GM12891 (cell line): ENCODE measurements at regions not wholly inside any gene's neighbourhood (a gene's known extent, or its start where the extent isn't known, plus 50 kb on each side); places are given as distances from the start of the nearest gene placed in this dataset.

Source experiments
- DNase-seq: peaks from one replicate; pipeline ENCODE4 v3.0.0; 2011; ENCODE audit warnings: low spot score; ENCODE audit not compliant: insufficient read length
- FAIRE-seq: peaks from 2 replicates; lab custom pipeline; 2011; peaks lifted over from hg19 to GRCh38; lab: Jason Lieb, UNC
- PAX5 ChIP-seq: IDR thresholded peaks from 2 replicates; pipeline ENCODE4 v1.6.1; 2011; ENCODE audit warnings: low read length, moderate library complexity, mild to moderate bottlenecking; ENCODE audit not compliant: insufficient read depth, severe bottlenecking
- POLR2A ChIP-seq: IDR thresholded peaks from 2 replicates; pipeline ENCODE4 v1.6.1; 2011; ENCODE audit warnings: low read depth, low read length, control low read depth
- POLR2AphosphoS5 ChIP-seq: IDR thresholded peaks from 2 replicates; pipeline ENCODE4 v1.6.1; 2011; ENCODE audit warnings: low read depth, low read length, control low read depth
- POU2F2 ChIP-seq: IDR thresholded peaks from 2 replicates; pipeline ENCODE4 v1.6.1; 2011; ENCODE audit warnings: low read depth, mild to moderate bottlenecking, control low read depth, low read length, moderate library complexity
- SPI1 ChIP-seq: IDR thresholded peaks from 2 replicates; pipeline ENCODE4 v1.6.1; 2011; ENCODE audit warnings: low read depth, low read length, control low read depth
- TAF1 ChIP-seq: IDR thresholded peaks from 2 replicates; pipeline ENCODE4 v1.6.1; 2011; ENCODE audit warnings: low read depth, low read length, control low read depth

- DNase-seq (no peak), FAIRE-seq (no peak)
- no peak for TF ChIP-seq POU2F2
- TF ChIP-seq POLR2AphosphoS5, result no peak
- TF ChIP-seq TAF1, result no peak
- no peak for TF ChIP-seq POLR2A
- no peak for TF ChIP-seq PAX5
- TF ChIP-seq SPI1, result no peak
Measured at GRCh38 chr5:18900644-18901043, 1087.4 kb downstream of the CDH18 start.

GRCh38 chr5:18920966-18921365 lies 1067.0 kb downstream of the CDH18 start:
- TF ChIP-seq POU2F2, result no peak
- TF ChIP-seq POLR2AphosphoS5, result no peak
- no peak for TF ChIP-seq PAX5
- no peak for DNase-seq
- FAIRE-seq, result no peak

- DNase-seq, result no peak
- FAIRE-seq, result no peak
- no peak for TF ChIP-seq SPI1
- TF ChIP-seq POLR2AphosphoS5, result no peak
- TF ChIP-seq TAF1, result no peak
Measured at GRCh38 chr5:18932081-18932480, 1055.9 kb downstream of the CDH18 start.

- no peak for DNase-seq
- TF ChIP-seq POU2F2, result no peak
- TF ChIP-seq TAF1, result no peak
- no peak for TF ChIP-seq SPI1
- no peak for TF ChIP-seq POLR2A
- TF ChIP-seq PAX5, result no peak
- TF ChIP-seq POLR2AphosphoS5, result no peak
- FAIRE-seq, result no peak
Measured at GRCh38 chr5:18944771-18945170, 1043.2 kb downstream of the CDH18 start.

- no peak for DNase-seq
- FAIRE-seq, result no peak
Measured at GRCh38 chr5:18954239-18954638, 1033.8 kb downstream of the CDH18 start.

GRCh38 chr5:18959535-18959934 lies 1028.5 kb downstream of the CDH18 start:
- DNase-seq (no peak), FAIRE-seq (no peak)
- TF ChIP-seq POLR2A (no peak), POU2F2 (no peak), TAF1 (no peak), SPI1 (no peak), PAX5 (no peak), POLR2AphosphoS5 (no peak)

More at GRCh38 chr5:18954239-18954638, 1033.8 kb downstream of the CDH18 start:
- no peak for TF ChIP-seq POLR2AphosphoS5
- TF ChIP-seq POLR2A, result no peak
- no peak for TF ChIP-seq TAF1
- TF ChIP-seq SPI1, result no peak
- TF ChIP-seq POU2F2, result no peak
- TF ChIP-seq PAX5, result no peak

GRCh38 chr5:18961234-18961633 lies 1026.8 kb downstream of the CDH18 start:
- DNase-seq (no peak), FAIRE-seq (no peak)
- no peak for TF ChIP-seq PAX5
- TF ChIP-seq POLR2A, result no peak
- TF ChIP-seq SPI1, result no peak

- no peak for TF ChIP-seq POU2F2
- no peak for TF ChIP-seq TAF1
- TF ChIP-seq POLR2A, result no peak
- no peak for TF ChIP-seq POLR2AphosphoS5
- no peak for TF ChIP-seq PAX5
- no peak for TF ChIP-seq SPI1
- DNase-seq, result no peak
- FAIRE-seq, result no peak
Measured at GRCh38 chr5:18965893-18966292, 1022.1 kb downstream of the CDH18 start.

GRCh38 chr5:18967637-18968036 lies 1020.4 kb downstream of the CDH18 start:
- TF ChIP-seq PAX5 (no peak), TAF1 (no peak), POLR2A (no peak), POLR2AphosphoS5 (no peak), SPI1 (no peak), POU2F2 (no peak)
- FAIRE-seq, result no peak
- no peak for DNase-seq

- DNase-seq (no peak), FAIRE-seq (no peak)
- no peak for TF ChIP-seq PAX5
- TF ChIP-seq POU2F2, result no peak
- TF ChIP-seq POLR2A, result no peak
Measured at GRCh38 chr5:18968966-18969365, 1019.0 kb downstream of the CDH18 start.

- TF ChIP-seq PAX5, result no peak
- FAIRE-seq (no peak), DNase-seq (no peak)
Measured at GRCh38 chr5:18970000-18970399, 1018.0 kb downstream of the CDH18 start.
